ENCODE measurements at regions not wholly inside any gene's neighbourhood (a gene's known extent, or its start where the extent isn't known, plus 50 kb on each side); places are given as distances from the start of the nearest gene placed in this dataset.

DNA sequence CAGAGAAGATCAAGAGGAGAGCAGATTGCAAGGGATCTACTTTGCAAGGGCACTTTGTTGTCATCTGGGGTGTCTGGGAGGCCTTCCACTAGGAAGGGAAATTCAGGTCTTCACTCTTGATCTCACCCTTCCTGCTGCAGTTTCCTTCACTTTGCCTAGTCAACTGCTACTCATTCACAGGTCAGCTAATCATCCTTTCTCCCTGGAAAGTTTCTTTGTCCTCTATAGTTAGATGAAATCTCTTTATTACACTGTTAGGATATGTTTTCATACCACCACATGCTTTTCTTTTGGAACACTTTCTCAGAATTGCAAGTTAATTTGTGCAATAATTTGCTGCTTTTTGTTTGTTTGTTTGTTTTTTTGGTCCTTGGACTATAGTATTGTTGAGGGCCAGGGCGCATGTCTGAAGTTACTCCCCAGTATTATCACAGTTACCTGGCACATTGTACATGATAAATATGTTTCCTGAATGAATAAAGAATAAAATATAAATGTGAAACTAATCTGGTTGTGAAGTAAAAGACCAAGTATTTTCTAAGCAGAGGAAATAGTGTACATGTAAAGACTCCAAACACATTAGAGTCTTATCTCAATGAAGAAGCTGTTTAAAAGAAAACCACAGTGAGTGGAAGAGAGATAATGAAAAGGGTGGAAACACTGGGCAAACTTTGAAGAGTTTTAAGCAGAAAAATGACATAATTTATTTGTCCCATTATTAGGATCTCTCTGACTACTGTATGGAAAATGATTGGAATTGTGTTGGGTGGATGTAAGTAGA lies 139.9 kb upstream of the DGKB start:
- 58 to 69% (median 64%) methylated on average over 1 of the region's 1 CpG for WGBS, 3 donors
- Histone ChIP-seq H3K27ac (ENCODE audit: low read depth in 1 of 3, low read length in 2 of 3) (no peak overlapping the region), H3K36me3 (ENCODE audit: control insufficient read depth in 3 of 3, insufficient read depth in 2 of 3, low read depth in 1 of 3, low read length in 3 of 3) (no peaks in the 10 kb centered on the region), H3K4me1 (ENCODE audit: control insufficient read depth in 3 of 3, insufficient read depth in 2 of 3, low read depth in 1 of 3, low read length in 2 of 3) (peaks cover 0 to 2% (median 0%) of the 10 kb centered on the region in 3 donors), H3K4me3 (ENCODE audit: low read depth in 1 of 3, low read length in 3 of 3) (no peak overlapping the region), H3K27me3 (ENCODE audit: control insufficient read depth in 3 of 3, insufficient read depth in 3 of 3, low read length in 3 of 3) (no peaks in the 10 kb centered on the region), H3K9me3 (ENCODE audit: control insufficient read depth in 2 of 2, insufficient read depth in 1 of 2, low read depth in 1 of 2, low read length in 1 of 2) (no peaks in the 10 kb centered on the region)
- DNase-seq: no peak
- no peak for FAIRE-seq

- 69 to 79% (median 69%) methylated on average over 5 of the region's 5 CpGs for whole genome bisulfite sequencing, 3 donors
- Histone ChIP-seq H3K4me3 (ENCODE audit: low read depth in 1 of 3, low read length in 3 of 3) (no peak overlapping the region), H3K27ac (ENCODE audit: low read depth in 1 of 3, low read length in 2 of 3) (no peak overlapping the region), H3K9me3 (ENCODE audit: control insufficient read depth in 2 of 2, insufficient read depth in 1 of 2, low read depth in 1 of 2, low read length in 1 of 2) (no peaks in the 10 kb centered on the region), H3K27me3 (ENCODE audit: control insufficient read depth in 3 of 3, insufficient read depth in 3 of 3, low read length in 3 of 3) (no peaks in the 10 kb centered on the region), H3K4me1 (ENCODE audit: control insufficient read depth in 3 of 3, insufficient read depth in 2 of 3, low read depth in 1 of 3, low read length in 2 of 3) (no peaks in the 10 kb centered on the region), H3K36me3 (ENCODE audit: control insufficient read depth in 3 of 3, insufficient read depth in 2 of 3, low read depth in 1 of 3, low read length in 3 of 3) (no peaks in the 10 kb centered on the region)
- FAIRE-seq (no peak), DNase-seq (no peak)
Observed at GRCh38 chr7:15041226-15041625, 138.7 kb upstream of the DGKB start.

DNA sequence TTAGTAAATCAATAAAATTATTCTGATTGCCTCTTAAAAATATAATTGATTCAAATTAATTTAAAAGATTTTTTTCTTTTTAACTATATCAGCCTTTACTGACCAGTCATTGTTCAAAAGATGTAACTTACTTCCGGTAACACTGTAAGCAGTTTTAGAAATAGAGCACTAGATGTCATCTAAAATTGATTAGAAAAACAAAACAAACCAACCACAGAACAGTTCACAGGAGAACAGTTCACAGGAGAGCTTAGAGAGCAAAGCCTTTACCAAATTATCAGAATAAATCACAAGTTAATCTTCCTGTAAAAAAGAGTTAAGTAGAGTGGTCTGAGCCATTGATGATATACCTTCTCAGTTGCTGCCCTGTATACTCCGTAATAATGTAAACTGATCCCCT lies 133.3 kb upstream of the DGKB start:
- H3K9me3 ChIP-seq (ENCODE audit: control insufficient read depth in 2 of 2, insufficient read depth in 1 of 2, low read depth in 1 of 2, low read length in 1 of 2): no peaks in the 10 kb centered on the region
- FAIRE-seq: no peak
- no peak overlapping the region for H3K27ac ChIP-seq (ENCODE audit: low read depth in 1 of 3, low read length in 2 of 3)
- no peaks in the 10 kb centered on the region for H3K36me3 ChIP-seq (ENCODE audit: control insufficient read depth in 3 of 3, insufficient read depth in 2 of 3, low read depth in 1 of 3, low read length in 3 of 3)
- H3K4me3 ChIP-seq (ENCODE audit: low read depth in 1 of 3, low read length in 3 of 3): no peak overlapping the region
- WGBS, 3 donors: 80 to 88% (median 84%) methylated on average over 2 of the region's 2 CpGs
- no peak for DNase-seq
- H3K4me1 ChIP-seq (ENCODE audit: control insufficient read depth in 3 of 3, insufficient read depth in 2 of 3, low read depth in 1 of 3, low read length in 2 of 3): no peaks in the 10 kb centered on the region
- no peaks in the 10 kb centered on the region for H3K27me3 ChIP-seq (ENCODE audit: control insufficient read depth in 3 of 3, insufficient read depth in 3 of 3, low read length in 3 of 3)

DNA sequence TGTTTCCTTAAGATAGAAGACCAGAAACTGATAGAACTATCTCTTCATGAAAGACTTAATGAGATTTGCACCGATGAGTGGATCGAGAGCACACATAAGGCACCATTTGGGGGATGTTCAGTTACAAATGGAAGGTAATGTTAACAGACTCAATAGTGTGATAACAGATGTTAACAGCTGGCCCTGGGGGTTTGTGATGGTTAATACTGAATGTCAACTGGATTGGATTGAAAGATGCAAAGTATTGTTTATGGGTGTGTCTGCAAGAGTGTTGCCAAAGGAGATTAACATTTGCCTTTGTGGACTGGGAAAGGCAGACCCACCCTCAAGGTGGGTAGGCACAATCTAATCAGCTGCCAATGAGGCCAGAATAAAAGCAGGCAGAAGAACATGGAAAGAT lies 130.5 kb upstream of the DGKB start:
- Histone ChIP-seq H3K9me3 (ENCODE audit: control insufficient read depth in 2 of 2, insufficient read depth in 1 of 2, low read depth in 1 of 2, low read length in 1 of 2) (no peaks in the 10 kb centered on the region), H3K4me3 (ENCODE audit: low read depth in 1 of 3, low read length in 3 of 3) (no peak overlapping the region), H3K4me1 (ENCODE audit: control insufficient read depth in 3 of 3, insufficient read depth in 2 of 3, low read depth in 1 of 3, low read length in 2 of 3) (no peaks in the 10 kb centered on the region), H3K36me3 (ENCODE audit: control insufficient read depth in 3 of 3, insufficient read depth in 2 of 3, low read depth in 1 of 3, low read length in 3 of 3) (no peaks in the 10 kb centered on the region), H3K27me3 (ENCODE audit: control insufficient read depth in 3 of 3, insufficient read depth in 3 of 3, low read length in 3 of 3) (no peaks in the 10 kb centered on the region), H3K27ac (ENCODE audit: low read depth in 1 of 3, low read length in 2 of 3) (no peak overlapping the region)
- no peak for FAIRE-seq
- WGBS, 3 donors: 68 to 87% (median 76%) methylated on average over 2 of the region's 2 CpGs
- DNase-seq: no peak

- Histone ChIP-seq H3K27ac (ENCODE audit: low read depth in 1 of 3, low read length in 2 of 3) (no peak overlapping the region), H3K36me3 (ENCODE audit: control insufficient read depth in 3 of 3, insufficient read depth in 2 of 3, low read depth in 1 of 3, low read length in 3 of 3) (no peaks in the 10 kb centered on the region), H3K27me3 (ENCODE audit: control insufficient read depth in 3 of 3, insufficient read depth in 3 of 3, low read length in 3 of 3) (no peaks in the 10 kb centered on the region), H3K9me3 (ENCODE audit: control insufficient read depth in 2 of 2, insufficient read depth in 1 of 2, low read depth in 1 of 2, low read length in 1 of 2) (no peaks in the 10 kb centered on the region), H3K4me1 (ENCODE audit: control insufficient read depth in 3 of 3, insufficient read depth in 2 of 3, low read depth in 1 of 3, low read length in 2 of 3) (peaks cover 0 to 5% (median 0%) of the 10 kb centered on the region in 3 donors), H3K4me3 (ENCODE audit: low read depth in 1 of 3, low read length in 3 of 3) (no peak overlapping the region)
- no peak for DNase-seq
- no peak for FAIRE-seq
- 32 to 56% (median 33%) methylated on average over 2 of the region's 2 CpGs for WGBS, 3 donors
Observed at GRCh38 chr7:15018981-15019380, 116.4 kb upstream of the DGKB start.

DNA sequence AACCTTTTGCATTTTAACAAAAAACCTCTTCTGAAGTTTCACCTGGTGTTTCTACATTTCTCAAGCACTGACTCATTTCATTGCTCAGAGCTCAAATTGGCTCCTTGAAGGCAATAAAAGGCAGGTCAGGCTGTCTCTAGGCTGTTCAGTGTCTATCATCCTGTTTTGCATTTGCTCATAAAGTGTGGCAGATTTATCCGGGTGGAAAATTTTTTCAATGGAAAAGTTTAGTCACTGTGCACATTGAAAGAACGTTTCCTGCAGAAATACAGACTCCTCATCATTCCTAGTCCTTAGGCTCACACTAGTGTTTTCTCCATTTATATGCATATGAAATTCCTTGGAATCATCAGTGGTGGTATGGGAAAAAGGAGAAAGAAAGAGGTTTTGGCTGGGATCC lies 114.2 kb upstream of the DGKB start:
- no peak for FAIRE-seq
- no peaks in the 10 kb centered on the region for H3K27me3 ChIP-seq (ENCODE audit: control insufficient read depth in 3 of 3, insufficient read depth in 3 of 3, low read length in 3 of 3)
- no peak overlapping the region for H3K27ac ChIP-seq (ENCODE audit: low read depth in 1 of 3, low read length in 2 of 3)
- H3K9me3 ChIP-seq (ENCODE audit: control insufficient read depth in 2 of 2, insufficient read depth in 1 of 2, low read depth in 1 of 2, low read length in 1 of 2): no peaks in the 10 kb centered on the region
- 29 to 50% (median 33%) methylated on average over 2 of the region's 2 CpGs for WGBS, 3 donors
- H3K4me3 ChIP-seq (ENCODE audit: low read depth in 1 of 3, low read length in 3 of 3): no peak overlapping the region
- DNase-seq: peak in 1 of 2 donors; percentile 26
- H3K4me1 ChIP-seq (ENCODE audit: control insufficient read depth in 3 of 3, insufficient read depth in 2 of 3, low read depth in 1 of 3, low read length in 2 of 3): peaks cover 0 to 5% (median 0%) of the 10 kb centered on the region in 3 donors
- H3K36me3 ChIP-seq (ENCODE audit: control insufficient read depth in 3 of 3, insufficient read depth in 2 of 3, low read depth in 1 of 3, low read length in 3 of 3): no peaks in the 10 kb centered on the region

DNA sequence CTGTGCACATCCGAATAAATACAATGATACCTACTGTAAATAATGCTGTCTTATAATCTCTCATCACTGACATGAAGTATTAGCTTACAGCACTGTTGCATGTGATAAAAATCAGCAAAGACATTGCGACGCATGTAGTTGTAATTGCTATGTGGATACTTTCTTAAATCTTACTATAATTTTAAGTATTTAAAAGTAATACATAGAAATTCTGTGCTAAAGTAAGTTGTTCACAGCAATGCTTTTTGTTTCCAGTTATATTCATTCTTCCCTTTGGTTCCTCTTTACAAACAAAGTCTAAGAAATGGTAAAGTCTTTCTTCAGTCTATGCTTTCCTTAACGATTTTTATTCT lies 113.7 kb upstream of the DGKB start:
- H3K4me1 ChIP-seq (ENCODE audit: control insufficient read depth in 3 of 3, insufficient read depth in 2 of 3, low read depth in 1 of 3, low read length in 2 of 3): peaks cover 0 to 5% (median 0%) of the 10 kb centered on the region in 3 donors
- H3K9me3 ChIP-seq (ENCODE audit: control insufficient read depth in 2 of 2, insufficient read depth in 1 of 2, low read depth in 1 of 2, low read length in 1 of 2): no peaks in the 10 kb centered on the region
- WGBS, 3 donors: 17 to 29% (median 21%) methylated on average over 4 of the region's 4 CpGs
- H3K27ac ChIP-seq (ENCODE audit: low read depth in 1 of 3, low read length in 2 of 3): no peak overlapping the region
- no peak overlapping the region for H3K4me3 ChIP-seq (ENCODE audit: low read depth in 1 of 3, low read length in 3 of 3)
- FAIRE-seq (no peak), DNase-seq (no peak)
- no peaks in the 10 kb centered on the region for H3K27me3 ChIP-seq (ENCODE audit: control insufficient read depth in 3 of 3, insufficient read depth in 3 of 3, low read length in 3 of 3)
- no peaks in the 10 kb centered on the region for H3K36me3 ChIP-seq (ENCODE audit: control insufficient read depth in 3 of 3, insufficient read depth in 2 of 3, low read depth in 1 of 3, low read length in 3 of 3)

GRCh38 chr7:15015545-15016314 lies 113.2 kb upstream of the DGKB start:
- WGBS, 3 donors: 8 to 29% (median 15%) methylated on average over 8 of the region's 8 CpGs
- FAIRE-seq: no peak

More at GRCh38 chr7:15015545-15016314, 113.2 kb upstream of the DGKB start:
- no peaks in the 10 kb centered on the region for H3K27me3 ChIP-seq (ENCODE audit: control insufficient read depth in 3 of 3, insufficient read depth in 3 of 3, low read length in 3 of 3)
- H3K4me1 ChIP-seq (ENCODE audit: control insufficient read depth in 3 of 3, insufficient read depth in 2 of 3, low read depth in 1 of 3, low read length in 2 of 3): peaks cover 0 to 5% (median 0%) of the 10 kb centered on the region in 3 donors
- peak overlapping the region in 1 of 3 donors; percentile 64 for H3K27ac ChIP-seq (ENCODE audit: low read depth in 1 of 3, low read length in 2 of 3)
- H3K9me3 ChIP-seq (ENCODE audit: control insufficient read depth in 2 of 2, insufficient read depth in 1 of 2, low read depth in 1 of 2, low read length in 1 of 2): no peaks in the 10 kb centered on the region
- H3K36me3 ChIP-seq (ENCODE audit: control insufficient read depth in 3 of 3, insufficient read depth in 2 of 3, low read depth in 1 of 3, low read length in 3 of 3): no peaks in the 10 kb centered on the region
- H3K4me3 ChIP-seq (ENCODE audit: low read depth in 1 of 3, low read length in 3 of 3): peak overlapping the region in 2 of 3 donors; percentile 15 to 33
- peak; percentile 78 to 79 for DNase-seq

Data from small intestine (tissue), 7 donors.